IPS-NIHi7 (cell line): ENCODE measurements at regions not wholly inside any gene's neighbourhood (a gene's known extent, or its start where the extent isn't known, plus 50 kb on each side); places are given as distances from the start of the nearest gene placed in this dataset.

Source experiments
- DNase-seq: peaks from one replicate; pipeline ENCODE4 v3.0.0; 2012; ENCODE audit warnings: mixed read lengths; ENCODE audit errors: extremely low spot score

DNA sequence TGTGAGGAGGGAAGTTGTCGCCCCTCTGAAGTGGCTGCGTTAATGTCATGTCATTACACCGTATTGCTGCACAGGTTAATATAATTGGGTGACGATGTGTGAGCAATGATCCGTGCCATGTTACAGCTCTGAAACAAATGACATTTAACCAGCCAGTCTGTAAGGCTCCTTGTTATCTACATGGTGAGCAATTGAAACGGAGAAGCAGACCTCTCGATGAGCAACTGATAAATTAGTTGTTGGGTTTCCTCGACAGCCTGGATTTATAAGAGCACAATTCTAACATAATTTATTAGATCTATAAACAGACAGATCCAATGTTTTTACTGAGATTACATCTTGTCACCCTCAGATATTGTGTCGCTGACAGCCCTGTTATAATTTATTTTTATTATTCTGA is 49.9 kb upstream of the MAFB start:
- no peak for DNase-seq

DNA sequence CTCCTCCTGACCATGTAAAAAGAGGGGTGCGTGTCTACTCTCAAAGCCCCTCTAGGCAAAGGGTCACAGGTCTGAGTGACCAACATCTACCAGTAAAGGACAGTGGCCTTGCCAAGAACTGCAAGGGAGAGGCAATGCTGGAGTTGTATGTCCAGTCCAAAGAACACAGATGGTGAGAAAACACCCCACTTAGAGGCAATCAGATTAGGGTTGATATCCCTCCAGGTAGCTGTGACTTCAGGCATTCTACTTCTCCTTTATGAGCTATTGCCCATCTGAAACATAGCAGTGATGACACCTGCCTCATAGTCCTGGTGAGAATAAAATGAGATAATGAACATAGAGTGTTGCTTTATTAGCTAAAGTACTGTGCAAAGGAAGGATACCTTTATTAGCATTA is 50.8 kb upstream of the MAFB start:
- no peak for DNase-seq

DNA sequence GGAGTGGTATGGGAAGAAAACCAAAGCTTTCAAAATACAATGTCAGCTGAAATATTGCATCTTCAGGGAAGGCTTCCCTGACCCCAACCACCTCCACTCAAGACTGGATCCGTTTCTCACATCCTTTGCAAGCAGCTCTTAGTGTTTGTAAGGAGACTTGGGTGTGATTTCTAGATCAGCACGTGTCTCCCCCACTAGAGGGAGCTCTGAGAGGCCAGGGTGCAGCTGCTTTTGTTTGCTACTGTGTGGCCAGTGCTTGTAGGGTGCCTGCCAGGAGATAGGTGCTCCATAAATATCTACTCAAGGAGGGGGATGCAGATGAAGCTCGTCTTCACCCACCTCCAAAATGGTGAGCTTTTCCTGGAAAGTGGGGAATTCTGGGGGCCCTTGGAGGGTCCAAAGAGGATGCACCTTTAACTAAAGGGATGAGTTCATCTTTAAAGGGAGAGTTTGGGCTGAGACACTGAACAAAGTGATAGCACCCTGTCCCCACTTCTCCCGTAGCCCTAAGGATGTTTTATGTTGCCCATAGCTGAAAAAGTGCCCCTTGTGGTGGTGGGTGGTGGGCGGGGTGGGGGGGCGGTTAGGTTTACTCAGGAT is 52.6 kb upstream of the MAFB start:
- DNase-seq, result peak; percentile 80

DNA sequence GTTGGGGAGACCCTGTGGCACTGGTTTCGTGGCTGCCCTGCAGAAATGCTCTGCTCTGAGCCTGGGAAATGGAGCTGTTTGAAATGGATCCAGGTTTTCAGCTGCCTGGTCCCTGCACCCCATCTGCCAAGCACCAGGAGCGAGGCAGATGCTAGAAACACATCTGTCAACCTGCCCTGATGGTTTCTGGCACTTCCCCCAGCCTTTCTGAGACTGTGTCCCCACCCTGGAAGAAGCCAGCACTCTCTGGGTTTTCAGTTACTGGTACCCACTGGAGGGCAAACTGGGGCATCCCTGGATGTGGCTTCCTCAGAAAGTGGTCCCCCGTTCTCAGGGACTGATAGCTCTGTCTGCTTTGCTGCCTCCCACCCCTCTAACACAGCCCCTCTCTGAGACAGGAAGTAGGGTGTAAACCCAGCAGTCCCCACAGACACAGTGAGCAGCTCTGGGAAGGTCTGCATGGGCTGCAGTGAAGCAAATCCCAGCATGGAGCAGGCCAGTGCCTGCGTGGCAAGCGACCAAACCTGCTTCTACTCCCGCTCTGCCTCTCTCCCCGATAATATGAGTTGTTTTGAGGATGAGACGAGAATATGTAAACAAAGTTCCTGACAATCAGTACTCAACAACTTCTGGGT is 54.2 kb upstream of the MAFB start:
- DNase-seq, result no peak

DNA sequence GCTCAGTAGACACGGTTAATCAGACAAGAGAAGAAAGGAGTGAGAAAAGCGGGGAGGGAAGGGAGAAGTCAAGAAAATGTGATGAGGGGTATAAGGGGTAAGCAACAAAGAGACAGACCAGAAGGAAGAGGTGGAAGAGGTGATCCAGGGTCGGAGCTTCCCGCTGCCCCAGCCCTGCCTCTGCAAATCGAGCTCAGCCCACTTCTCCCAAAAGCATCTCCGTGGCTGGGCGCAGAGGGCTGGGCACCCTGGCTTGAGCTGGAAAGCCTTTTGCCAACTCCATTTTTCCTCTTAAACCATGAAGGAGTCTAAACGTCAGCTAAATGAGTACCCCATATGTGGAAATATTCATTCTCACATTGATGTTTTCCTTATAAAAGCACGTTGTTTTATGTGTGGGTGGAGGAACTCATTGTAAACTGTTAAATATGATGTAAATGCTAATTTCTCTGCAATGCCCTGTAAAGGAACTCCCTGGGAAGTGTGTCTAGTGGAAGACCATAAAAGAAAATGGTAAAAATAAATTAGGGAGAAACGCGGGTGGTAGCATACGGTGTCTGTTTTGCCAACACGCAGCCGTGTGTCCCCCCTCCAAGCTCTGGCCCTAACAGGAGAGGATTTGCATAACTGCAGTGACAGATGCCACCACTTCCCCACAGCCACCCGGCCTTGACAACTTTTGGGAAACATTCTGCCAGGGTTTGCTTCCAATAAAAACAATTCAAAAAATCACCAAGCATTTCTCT is 55.2 kb upstream of the MAFB start:
- DNase-seq, result no peak

DNA sequence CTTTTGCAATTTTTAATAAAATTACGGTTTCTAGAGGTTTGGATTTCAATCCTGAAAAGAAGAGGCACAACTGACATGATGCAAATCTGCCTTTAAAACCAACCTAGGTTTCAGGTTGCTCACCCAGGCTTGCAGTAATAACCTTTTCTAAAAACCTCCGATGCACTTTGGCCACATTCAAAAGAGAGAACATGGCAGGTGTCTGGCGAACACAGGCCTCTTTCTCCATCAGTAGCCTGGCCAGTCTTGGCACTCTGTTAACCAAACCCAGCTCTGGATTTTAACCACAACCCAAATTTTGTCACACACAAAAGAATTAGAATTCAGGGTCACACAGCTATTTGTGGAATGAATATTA is 55.8 kb upstream of the MAFB start:
- no peak for DNase-seq

DNA sequence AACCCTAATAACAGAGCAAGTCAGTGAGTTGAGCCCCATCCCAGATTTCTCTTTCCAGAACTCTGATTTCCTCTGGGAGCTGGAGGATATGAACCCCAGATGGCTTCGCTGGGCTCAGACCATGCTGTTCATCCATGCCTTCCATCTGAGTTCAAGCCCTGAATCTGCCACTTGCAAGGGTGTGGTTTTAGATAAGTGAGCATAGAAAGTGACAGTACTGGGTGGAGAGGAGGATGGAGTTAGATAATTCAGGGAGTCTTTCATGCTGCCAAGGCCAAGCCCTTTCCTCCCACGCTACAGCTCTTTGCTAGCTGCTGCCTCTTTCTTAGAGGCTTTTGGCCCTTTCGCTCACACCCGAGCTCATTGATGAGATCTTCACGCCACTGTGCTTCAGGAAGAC is 57.2 kb upstream of the MAFB start:
- no peak for DNase-seq

DNA sequence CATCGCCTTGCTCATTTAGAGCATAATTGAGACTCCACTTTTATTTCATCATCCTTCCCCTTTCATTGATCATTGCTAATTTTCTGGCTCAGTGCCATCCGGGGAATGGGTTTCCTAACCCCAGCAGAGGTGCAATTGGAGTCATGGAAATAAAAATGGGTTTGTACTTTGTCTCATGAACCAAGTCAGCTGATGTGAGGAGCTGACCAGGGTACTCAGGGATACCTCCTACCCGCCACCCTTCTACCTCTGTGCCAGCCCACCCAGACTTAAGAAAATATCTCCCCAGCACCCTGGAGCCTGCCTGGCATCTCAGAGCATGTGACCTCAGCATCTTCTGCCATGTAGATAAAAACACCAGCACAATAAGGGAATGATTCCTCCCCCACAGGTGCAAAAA is 59.1 kb upstream of the MAFB start:
- DNase-seq, result no peak

DNA sequence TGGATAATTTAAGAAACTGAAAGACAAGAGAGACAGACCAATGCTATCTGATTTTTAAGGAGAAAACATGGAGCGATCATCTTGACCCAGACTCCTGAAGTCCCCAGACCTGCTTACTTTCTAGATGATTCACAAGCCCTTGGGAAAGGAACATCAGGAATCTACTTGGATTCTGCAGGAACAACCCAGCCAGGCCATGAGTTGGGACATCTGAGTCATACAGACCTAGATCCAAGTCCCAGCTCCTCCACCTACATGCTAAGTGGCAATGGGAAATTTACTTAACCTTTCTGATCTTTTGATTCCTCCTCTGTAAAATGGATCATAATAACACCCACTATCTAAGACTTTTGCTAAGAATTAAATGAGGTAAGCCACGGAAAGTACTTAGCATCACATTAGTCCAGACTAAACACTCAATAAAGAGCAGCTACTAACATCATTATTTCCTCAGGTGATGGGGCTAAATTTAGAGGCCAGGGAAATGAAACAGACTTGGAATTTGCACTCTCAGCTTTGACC is 61.0 kb upstream of the MAFB start:
- no peak for DNase-seq

DNA sequence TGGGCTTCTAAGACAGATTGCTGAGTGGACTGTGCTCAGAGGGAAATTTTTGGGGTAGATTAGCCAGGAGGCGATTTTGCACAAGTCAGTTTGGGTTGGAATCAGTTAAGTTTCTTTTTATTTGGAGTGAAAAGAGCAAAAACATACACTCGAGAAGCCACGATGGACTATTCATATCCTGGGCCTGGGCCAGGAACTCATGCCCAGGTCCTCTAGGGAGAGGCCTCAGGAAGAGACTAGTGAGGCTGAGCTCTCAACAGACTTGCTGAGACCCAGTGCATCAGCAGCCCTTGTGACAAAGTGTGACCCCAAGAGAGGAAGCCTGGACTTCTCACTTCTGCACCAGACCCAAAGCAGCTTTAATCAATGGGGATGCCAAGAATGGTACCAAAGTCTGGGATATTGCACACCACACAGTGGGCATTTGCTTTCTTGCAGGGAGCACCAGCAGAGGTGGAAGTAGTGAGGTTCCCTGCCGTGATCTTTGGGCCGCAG is 61.6 kb upstream of the MAFB start:
- DNase-seq, result no peak

DNA sequence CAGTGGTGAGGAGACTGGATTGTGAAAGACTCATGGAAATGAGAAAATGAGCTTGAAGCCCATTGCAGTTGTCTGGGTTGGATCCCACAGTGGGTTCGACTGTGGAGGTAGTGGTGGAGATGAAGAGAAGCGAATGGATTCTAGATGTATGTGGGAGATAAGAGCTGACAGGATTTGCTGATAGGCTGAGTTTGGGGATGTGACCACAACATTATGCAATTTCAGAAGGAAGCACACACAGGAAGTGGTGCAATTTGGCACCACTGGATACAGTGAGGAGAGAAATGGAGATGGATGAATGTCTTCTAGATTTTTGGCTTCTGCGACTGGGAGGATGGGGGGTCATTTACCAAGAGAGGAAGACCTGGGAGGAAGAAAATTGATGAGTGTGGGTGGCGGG is 64.4 kb upstream of the MAFB start:
- DNase-seq, result no peak

DNA sequence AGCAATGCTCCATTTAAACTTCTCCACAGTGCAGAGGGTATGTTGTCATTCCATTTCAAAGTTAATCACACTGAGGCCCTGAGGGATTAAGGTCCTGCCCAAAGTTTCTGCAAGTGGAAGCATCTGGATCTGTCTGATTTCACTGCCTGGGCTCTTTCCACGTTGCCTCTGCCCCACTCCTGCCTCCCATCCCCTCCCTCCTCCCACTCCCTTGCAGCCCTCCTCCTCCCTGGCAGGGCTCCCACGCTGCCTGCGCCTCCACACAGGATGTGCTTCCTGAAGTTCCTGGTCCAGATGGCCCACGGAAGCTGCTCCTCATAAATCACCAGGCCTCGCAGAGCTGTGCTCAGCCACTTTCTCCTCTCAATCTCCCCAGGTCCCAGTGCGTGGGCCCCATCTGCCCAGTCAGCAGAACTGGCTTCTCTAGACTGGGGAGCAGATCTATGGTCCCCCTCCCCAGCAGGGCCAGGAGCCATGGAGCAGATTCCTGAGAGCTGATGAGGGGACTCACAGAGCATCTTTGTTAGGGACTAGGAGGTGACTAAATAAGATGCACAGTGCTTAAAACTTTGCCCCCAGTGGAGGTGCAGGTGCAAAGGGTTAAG is 65.4 kb upstream of the MAFB start:
- DNase-seq, result no peak

DNA sequence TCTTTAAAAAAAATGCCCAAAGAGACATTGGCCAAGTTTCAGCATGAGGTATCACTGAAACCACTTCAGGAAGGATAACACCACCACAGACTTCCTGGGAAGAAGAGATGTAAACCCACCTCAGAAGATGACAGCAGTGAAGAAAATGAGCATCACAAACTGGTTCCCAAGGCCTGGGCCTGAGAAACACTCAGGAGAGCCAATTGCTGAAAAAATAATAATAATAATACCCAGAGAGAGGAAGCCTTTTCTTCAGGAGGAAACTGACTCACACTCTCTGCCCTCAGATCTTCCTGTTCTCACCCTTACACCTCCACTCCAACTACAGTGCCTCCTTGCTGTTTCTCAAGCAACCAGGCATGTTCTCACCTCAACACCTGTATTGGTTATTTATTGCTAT is 68.1 kb upstream of the MAFB start:
- no peak for DNase-seq

DNA sequence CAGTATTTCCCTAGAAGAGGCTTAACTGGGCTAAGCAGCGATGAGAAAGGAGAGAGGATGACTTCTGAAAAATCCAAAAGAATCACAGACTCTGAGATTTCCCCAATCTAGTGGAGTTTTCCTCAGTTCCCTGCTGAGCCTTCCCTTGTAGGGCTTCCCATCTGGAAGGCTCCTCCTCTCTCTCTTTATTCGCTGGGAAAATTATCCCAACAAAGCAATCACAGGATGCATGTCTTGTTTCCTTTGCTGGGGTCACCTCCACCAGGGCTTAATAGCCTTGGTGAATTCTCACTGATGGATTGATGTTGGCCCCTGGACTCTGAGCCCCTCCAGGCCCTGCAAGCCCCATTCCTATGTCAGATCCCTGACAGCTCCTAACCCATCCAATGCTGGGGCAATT is 69.8 kb upstream of the MAFB start:
- DNase-seq, result no peak

DNA sequence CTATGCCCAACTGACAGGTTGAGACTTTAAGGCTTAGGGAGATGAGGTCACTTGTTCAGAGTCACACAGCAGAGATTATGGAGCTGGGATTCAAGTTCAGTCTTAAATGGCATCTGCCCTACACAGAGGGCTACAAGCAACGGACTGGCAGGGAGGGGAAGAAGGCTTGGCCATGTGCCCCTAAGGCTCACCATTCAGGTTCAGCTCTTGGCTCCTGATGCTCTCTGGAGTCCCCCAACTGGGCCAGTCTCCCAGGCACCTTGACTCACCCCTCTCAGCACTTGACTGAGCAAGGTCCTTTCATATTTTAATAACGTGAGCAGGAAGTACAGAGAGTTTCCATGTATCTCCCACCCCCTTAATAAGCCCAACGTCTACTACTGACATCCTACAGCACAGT is 71.4 kb upstream of the MAFB start:
- DNase-seq, result no peak

DNA sequence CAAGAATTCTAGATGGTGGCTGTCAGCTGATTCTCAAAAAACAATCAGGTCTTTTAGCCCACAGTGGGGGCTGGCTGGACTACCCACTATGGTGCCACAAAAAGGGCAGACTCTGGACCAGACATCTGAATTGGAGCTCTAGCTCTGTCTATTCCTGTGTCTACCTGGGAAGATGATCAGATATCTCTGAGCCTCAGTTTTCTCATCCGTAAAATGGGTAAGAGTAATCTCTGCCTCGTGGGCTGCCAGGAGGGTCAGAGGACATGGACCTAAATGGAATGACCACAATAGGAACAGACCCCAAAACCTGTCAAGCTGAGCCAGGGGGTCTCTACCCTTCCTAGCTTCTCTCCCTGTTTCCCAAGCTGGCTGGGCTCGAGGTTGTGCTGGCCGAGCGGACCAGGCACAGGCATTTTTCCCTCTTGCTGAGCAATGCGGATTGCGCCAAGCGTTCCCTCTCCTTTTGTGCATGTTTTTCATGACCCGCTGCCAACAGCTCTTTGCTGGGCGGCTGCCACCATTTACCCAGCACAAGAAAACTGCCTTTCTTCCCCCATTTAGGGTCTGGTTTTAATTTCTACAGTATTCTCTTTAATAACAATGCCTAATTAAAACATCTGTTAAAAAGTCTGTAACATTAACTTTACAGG is 74.7 kb upstream of the MAFB start:
- DNase-seq, result no peak

DNA sequence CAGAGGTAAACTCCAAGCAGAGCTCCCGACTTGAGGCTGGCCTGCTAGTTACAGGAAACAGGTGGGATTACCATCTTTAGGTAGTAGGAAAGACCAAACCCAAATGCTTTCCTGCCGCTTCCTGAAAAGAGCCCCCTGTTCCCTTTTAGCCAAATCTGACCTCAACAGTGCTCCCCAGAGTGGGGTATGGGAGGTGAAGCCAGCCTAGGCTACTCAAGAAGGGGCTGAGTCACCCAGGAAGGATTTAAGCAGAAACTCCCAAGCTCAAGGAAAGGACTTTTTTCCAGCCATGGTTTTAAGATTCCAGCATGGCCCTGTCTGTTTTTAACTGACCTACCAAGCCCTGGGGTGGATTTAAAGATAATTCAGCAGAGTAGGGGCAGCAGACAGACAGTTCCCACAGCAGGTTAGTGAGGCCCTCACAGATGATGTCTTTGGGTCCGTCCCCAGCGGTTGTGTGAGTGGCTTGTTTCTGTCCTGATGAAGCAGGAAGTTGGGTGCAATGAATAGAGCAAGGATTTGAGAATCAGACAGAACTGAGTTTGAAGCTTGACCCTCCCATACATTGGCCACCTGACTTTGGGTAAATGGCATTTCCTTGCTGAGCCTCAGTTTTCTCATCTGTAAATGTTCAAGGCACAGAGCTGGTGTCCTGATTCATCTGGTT is 76.9 kb upstream of the MAFB start:
- DNase-seq, result no peak

DNA sequence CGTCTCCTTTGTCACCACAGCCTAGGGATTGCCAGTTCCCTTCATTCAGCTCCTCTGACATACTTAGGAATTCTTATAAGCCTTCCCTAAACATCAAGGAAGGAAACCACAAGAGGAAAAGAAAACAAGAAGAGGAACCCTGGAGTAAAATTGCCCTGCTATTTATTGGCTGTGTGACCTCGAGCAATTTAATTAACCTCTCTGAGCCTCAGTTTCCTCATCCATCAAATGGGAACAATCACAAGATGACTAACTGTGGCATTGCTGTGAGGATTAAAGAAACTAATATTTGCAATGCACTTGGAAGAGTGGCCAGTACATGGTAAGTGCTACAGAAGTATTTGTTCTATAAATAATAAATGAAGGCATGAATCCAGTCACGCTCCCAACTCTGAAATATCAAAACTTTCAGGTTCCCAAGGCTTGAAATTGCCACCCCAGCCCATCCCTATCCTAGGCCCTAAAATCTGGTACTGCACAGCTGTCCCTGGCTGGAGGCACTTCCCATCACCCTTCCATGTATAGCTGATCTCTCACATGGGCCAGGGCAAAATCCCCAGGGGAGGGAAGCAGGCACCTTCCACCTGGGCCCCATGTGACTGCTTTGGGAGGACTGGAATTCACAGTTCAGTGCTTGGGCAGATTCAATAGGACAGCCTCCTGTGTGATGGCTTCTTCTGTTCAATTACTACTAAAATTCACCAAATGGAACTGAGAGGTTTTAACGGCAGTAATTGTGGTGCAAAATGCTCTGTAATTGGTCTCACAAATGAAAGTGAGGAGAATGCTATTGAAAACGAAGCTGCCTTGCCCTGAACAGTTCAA is 78.0 kb upstream of the MAFB start:
- DNase-seq, result no peak

DNA sequence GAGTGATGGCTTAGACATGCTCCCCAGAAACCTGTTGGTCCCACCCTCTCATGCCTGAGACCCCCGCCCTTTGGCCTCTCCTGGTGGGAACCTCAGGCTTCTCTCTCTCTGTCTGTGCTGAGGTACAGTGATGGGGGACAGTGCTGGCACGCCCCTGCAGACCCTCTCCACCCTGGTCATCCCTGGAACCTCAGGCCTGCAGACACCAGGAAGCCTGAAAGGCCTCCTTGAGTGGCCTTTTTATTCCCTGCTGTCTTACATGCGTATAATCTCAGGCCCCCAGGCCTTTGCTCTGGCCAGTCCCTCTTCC is 78.5 kb upstream of the MAFB start:
- DNase-seq, result no peak

DNA sequence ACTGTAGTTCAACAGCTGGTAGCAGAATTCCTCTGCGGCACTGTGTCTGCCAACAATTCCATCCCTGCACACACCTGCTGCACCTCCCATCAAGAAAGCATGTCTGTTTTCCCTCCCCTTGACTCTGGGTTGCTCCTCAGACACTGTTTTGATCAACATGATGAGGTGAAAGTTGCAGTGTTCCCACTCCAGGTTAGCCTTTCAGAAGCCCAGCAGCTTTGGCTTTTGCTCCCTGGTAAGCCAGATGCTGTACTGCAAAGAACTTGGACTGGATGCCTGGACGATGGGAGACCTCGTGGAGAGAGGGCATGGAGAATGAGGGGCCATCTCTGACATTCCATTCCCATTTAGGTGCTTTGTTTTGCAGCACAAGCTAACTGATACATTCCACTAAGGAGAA is 79.1 kb upstream of the MAFB start:
- DNase-seq, result no peak
